Stimulated activated CD8-positive, alpha-beta memory T cell treated with anti-CD3 and anti-CD28 coated beads, Interleukin-2, amount 100 ng/mL, for 1 hour (primary cell): ENCODE measurements at regions not wholly inside any gene's neighbourhood (a gene's known extent, or its start where the extent isn't known, plus 50 kb on each side); places are given as distances from the start of the nearest gene placed in this dataset.
"Not testable (repeated sequence)": the region's sequence is repeated elsewhere in the genome, so short reads cannot be mapped to it uniquely, and the experiment has no call there.

Experiments used
- DNase-seq, 2 donors: peaks; one replicate each; pipeline ENCODE4 v3.0.0-alpha.2; 2020; ENCODE audit warnings: low read depth in 2 of 2

DNA sequence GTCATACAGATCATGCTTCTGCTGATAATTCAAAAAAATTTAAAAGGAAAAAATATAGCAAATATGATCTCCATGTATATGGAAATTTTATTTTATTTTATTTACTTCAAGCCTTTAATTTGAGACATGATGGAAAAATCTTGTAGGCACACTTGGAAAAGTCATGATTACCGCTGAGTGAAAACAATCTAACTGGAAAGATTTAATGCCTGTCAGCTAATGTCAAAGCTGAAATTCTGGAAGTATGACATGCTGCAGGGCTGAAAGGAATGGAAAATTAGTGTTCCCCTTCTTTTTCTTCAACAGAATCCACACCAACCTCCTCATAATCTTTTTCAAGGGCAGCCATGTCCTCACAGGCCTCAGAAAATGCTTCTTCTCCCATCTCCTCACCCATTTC lies 58.2 kb downstream of the RPRM start:
- no peak for DNase-seq

DNA sequence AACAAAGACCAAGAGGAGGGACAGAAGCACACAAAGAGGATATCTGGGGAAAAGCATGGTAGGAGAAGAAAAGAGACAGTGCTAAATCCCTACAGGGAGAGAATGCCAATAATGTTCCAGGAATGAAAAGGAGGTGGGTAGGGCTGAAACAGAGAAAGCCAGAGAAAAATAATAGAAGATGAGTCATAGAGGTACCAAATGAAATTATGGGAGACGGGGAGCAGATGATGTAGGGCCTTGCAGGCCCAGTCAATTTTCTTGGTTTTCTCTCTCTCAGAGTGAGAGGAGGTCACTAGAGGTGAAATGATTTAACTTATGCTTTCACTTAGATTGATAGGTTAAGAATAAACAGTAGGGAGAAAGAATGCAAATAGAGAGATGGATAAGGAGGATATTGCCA lies 61.5 kb downstream of the RPRM start:
- DNase-seq: no peak

DNA sequence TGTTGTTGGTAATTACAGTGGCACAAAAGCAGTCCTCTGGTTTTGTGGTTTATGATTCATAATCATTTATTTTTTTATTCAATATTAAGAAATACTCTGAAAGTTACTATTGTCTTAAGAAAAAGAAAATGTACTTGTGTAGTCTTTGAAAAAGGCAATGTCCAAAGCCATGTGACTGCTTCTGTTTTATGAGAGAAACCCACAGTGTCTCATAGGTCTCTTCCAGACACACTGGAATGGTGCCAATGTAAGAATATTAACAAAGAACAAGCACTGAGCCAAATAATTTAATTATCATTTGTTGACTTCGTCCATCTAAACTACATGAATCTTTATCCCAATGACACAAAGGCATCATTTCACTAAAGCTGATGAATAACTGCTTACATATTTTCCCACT lies 62.5 kb downstream of the RPRM start:
- DNase-seq: no peak

DNA sequence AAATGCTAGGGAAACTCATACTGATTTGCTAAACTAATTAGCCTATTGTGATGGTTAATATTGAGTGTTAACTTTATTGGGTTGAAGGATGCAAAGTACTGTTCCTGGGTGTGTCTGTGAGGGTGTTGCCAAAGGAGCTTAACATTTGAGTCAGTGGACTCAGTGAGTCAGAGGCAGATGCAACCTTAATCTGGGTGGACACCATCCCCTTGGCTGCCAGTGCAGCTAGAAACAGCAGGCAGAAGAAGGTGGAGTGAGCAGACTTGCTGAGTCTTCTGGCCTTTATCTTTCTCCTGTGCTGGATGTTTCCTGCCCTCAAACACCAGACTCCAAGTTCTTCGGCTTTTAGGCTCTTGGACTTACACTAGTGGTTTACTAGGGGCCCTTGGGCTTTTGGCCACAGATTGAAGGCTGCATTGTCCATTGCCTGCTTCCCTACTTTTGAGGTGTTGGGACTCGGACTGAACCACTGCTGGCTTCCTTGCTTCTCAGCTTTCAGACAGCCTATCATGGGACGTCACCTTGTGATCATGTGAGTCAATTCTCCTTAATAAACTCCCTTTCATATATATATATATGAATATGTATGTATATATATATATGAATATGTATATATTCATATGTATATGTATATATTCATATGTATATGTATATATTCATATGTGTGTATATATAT lies 69.7 kb downstream of the RPRM start:
- no peak for DNase-seq

DNA sequence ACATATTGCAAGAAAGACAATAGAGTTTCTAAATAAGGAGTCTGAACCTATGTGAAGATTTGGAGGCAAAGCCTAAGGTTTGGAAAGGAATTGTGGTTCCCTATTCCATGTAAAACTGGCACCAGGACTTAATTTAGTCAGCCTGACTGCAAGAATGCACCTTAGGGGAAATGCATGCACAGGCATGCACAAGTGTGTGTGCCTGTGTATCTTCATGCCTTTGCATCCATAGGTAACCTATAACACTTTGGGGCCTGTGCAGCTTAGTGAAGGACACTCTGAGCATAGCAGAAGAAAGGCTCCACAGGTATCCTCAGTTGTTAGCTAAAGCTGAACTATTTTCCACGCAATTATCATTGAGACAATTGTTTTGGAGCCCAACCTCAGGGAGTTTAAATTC lies 73.4 kb downstream of the RPRM start:
- DNase-seq: no peak

DNA sequence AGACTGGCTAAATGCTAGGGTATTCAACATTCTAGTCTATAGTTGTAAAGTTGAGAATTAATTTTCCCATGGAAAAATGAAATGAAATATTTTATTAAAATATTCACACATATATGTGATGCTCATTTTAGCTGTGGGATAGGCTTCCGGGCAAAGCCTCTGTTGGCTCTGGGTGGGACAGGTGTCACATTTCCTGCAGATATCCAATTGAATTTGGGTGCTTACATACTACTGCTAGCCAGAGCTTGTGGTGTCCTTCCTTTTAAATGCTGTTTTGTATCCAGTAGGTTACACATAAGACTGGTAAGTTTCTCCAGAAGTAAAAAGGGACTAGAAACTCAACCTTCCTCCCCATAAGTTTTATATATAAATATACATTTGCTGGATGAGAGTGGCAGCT lies 73.8 kb downstream of the RPRM start:
- DNase-seq: no peak

GRCh38 chr2:153403940-153404339 lies 74.6 kb downstream of the RPRM start:
- DNase-seq: no peak

DNA sequence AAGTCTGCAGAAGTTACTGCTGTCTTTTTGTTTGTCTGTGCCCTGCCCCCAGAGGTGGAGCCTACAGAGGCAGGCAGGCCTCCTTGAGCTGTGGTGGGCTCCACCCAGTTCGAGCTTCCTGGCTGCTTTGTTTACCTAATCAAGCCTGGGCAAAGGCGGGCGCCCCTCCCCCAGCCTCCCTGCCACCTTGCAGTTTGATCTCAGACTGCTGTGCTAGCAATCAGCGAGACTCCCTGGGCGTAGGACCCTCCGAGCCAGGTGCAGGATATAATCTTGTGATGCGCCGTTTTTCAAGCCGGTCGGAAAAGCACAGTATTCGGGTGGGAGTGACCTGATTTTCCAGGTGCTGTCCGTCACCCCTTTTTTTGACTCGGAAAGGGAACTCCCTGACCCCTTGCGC lies 75.2 kb downstream of the RPRM start:
- not testable (repeated sequence) for DNase-seq

GRCh38 chr2:153394686-153395085 lies 83.9 kb downstream of the RPRM start:
- DNase-seq: no peak

DNA sequence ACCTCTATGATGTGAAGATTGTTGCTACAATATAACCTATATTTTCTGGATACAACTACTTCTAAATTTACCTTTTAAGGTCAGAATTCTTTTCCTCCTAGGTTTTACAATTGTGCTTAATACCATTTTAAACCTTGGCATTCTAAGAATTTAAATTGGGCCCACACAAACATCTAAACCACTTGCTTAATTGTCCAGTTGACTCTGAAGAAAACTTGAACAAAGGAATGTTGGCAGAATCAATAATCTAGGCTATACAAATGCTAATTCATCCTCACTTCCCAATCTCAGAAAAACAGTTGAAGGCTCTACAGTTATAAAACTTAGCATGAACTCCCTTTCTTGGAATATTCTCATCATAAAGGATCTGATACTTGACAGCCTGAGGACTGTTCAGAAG lies 84.3 kb downstream of the RPRM start:
- no peak for DNase-seq

- no peak for DNase-seq
Observed at GRCh38 chr2:153393518-153393917, 85.0 kb downstream of the RPRM start.

- no peak for DNase-seq
Observed at GRCh38 chr2:153391131-153391530, 87.4 kb downstream of the RPRM start.

- DNase-seq: no peak
Observed at GRCh38 chr2:153388246-153388645, 90.3 kb downstream of the RPRM start.

DNA sequence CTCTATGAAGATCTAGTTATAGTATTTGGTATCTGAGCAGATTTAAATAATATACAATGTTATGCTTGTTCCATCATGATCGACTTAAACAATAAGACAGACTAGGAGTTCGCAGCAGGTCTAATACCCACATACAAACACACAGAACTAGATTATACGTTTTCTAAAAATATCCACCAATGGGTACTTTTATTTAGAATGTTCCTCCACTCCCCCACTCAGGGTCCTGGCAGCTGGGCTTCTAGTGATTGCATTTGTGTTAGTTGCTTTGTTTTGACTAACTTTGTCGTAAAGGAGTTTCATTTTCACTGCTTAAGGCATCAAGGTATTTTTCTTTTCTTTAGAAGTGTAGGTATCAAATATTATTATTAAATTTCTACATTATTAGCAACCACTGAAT lies 91.4 kb downstream of the RPRM start:
- DNase-seq: no peak

- DNase-seq: no peak
Observed at GRCh38 chr2:153386481-153386897, 92.1 kb downstream of the RPRM start.

DNA sequence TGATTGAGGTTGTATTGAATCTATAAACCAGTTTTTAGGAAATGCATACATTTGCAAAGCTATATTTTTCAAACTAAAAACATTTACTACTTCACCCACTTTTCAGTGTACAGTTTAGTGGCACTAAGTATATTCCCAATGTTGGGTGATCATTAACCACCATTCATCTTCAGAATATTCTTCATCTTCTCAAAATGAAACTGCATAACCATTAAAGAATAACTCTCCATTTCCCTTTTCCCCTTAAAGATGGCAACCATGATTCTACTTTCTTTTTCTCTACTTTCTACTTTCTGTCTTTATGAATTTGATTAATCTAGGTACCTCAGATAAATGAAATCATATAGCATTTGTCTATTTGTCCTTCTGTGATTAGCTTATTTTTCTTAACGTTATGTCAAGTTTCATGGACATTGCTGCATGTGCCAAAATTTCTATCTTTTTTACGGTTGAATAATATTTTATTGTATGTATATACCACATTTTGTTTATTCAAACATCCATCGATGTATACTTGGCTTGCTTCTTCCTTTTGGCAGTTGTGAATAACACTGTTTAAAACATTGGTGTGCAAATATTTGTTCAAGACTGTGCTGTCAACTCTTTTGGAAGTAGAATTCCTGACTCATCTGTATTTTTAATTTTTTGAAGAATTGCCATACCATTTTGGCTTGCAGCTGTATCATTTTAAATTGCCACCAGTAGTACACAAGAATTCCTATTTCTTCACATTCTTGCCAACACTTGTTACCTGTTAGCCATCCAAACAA lies 104.9 kb downstream of the RPRM start:
- DNase-seq: no peak

DNA sequence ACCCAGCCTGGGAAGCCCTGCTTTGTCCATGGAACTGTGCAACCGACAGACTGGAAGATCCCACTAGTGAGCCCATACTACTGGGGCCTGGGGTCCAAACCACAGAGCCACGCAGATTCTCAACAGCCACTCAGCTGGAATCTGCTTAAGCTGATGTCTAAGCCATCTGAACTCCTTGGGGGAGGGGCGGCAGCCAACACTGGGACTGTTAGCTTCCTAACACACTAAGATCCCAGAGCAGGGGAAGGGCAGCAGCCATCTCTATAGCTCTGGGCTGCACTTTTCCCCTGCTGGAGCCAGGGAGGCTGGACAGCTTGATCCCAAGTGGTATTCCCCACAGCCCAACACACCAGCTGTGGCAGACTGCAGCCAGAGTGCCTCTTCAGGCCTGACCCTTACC lies 118.3 kb downstream of the RPRM start:
- DNase-seq: no peak

DNA sequence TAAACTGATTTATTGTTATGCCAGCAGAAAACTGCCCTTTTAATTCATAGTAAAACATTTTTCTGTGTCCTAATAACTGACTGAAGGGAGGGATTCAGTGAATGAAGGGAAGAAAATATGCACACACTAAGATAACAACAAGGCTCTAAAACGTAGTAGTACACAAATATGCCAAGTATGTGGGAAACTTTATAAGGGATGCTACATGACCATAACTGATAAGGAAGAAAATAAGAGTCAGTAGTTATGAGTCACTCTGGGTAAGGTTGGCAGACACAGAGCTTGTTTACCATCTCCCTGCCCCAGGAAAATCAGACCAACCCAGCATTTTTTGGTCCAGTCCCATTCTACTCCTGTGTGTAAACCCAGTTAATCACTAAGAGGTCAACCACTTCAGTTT lies 124.2 kb downstream of the RPRM start:
- no peak for DNase-seq

DNA sequence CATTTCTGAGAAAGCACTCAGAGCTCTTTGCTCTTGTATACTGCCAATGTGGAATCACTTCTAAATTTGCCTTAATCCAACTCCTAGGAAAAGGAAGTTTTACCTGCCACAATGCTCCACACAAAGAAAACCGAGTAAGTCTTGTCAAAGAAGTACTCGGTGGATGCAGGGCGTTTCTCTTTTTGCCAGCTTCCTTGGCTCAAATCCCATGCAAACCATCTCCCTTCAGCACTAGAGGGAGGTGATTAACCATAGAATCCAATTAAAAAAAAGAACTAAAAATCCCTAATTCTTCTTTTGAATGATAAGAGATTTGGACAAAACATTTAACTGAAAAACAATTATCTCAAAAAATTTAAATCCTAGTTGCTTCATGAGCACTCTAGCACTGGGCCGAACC lies 129.0 kb downstream of the RPRM start:
- no peak for DNase-seq

DNA sequence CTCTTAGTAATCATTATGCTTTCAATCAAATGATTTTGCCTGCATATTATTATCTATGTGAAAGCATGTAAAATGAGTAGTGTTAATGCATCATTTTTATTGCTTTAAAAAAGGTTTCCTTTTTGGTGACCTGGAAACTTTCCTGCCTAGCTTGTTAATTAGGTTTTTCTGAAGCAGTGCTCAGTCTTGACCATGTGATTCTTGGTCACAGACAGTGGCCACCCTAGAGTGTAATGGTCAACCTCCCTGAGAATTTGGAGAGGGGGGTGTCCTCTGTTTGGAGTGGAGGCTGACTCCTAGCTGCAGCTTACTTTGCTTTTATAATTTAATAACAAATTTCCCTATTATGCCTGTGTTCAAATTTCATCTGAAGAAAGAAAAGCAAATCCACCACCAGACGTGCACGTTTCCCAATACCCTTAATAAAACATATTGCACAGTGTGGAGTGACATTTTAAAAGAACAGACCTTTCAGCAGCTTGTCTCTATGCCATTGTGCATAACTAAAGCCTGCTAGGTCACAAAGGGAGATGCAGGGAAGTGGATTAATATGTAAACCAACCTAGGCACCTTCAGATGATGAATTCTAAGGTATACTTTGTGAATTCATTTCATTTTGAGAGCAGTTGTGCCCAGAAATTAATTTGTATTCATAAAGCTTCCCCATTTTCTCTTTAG lies 130.6 kb downstream of the RPRM start:
- no peak for DNase-seq

DNA sequence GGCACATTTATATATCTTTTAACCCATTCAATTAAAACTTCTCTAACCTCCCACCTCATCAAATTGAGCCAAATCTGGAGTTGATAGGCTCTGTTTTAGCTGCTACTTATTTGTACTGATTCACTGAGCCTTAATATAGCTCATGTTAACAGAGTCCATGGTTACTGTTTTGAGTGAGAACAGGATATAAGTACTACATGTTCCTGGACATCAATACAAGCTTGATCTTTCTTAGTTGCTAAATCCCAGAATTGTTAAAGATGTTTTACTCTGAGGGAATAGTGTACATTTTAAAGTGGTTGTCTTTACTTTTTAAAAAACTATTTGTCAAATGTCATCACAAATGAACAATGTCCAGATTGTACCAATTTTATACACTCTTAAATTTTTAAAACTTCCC lies 157.7 kb downstream of the RPRM start:
- no peak for DNase-seq

GRCh38 chr2:153311432-153311831 lies 167.1 kb downstream of the RPRM start:
- no peak for DNase-seq

DNA sequence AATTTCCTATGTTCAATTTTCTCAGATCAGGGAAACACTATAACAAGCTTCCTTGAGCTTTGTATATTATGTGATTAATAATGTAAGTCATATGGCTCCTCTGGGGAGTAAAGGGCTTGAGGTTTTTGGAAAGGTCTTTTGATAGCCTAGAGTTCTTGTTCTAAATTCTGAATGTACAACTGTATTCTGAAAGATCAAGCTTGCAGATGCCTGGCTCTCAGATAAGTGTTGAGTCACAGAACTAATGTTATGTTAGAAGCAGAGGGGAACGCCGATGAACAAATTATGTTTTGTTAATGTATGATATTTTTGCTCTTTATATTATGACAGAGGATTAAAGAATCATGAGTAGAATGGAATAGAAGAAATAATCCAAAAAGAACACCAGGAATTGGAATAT lies 170.1 kb downstream of the RPRM start:
- no peak for DNase-seq
